Fibroblast of skin of back (primary cell): ENCODE measurements at regions not wholly inside any gene's neighbourhood (a gene's known extent, or its start where the extent isn't known, plus 50 kb on each side); places are given as distances from the start of the nearest gene placed in this dataset.

Experiments used
- DNase-seq: peaks from one replicate; pipeline ENCODE4 v3.0.0-alpha.2; 2013

DNA sequence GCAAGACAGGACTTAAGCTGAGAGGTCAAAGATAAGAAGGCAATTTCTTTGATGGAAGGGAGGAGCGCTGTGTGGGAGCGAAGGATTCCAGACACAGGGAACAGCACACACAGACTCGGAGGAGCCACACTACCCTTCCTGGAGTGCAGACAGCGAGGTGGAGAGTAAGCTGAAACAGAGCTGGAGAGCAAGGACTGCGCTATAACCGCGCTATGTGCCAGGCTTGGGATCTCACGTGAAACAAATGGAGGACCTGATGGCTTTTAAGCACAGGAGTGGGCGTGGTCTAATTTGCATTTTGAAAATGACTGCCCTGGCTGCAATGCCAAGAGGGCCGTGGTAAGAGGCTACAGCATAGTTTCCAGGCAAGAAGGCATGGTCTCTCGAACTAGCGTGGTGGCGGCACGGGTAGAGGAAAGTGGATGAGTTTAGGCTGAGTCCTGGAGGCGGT lies 113.9 kb upstream of the SORBS2 start:
- no peak for DNase-seq

DNA sequence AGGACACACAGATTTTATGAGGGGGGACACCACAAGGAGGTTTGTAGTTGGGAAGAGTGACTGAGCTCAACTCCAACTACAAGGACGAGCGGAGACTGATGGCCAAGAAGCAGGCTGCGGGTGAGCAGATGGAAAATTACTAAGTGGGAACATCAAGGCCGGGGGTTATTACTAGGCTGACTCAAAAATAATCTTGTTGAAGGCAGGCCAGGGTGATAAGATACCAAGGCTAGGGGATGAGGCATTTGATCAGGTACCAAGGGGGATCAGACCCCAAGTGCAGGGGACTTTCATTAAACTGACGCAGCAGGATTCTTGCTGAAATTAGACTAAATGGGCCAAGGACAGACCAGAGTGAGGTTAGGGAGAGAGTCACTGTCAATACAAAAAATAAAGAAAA lies 119.4 kb upstream of the SORBS2 start:
- DNase-seq: no peak

DNA sequence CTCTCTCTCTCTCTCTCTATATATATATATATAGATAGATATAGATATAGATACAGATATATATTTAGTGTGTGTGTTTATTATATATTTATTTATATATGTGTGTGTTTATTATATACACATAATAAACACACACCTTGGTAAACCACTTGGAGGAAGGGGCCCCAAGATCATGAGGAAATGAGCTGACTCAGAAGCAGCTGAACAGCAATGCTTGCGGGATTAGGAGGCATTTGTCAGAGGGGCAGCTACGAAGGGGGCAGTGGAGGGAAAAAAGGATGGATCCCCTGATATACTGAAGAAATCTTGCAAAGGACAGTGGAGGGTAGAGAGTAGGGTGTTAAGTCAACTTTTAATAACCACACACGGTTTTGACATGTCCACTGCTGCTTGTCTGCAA lies 120.0 kb upstream of the SORBS2 start:
- peak; percentile 24 for DNase-seq

DNA sequence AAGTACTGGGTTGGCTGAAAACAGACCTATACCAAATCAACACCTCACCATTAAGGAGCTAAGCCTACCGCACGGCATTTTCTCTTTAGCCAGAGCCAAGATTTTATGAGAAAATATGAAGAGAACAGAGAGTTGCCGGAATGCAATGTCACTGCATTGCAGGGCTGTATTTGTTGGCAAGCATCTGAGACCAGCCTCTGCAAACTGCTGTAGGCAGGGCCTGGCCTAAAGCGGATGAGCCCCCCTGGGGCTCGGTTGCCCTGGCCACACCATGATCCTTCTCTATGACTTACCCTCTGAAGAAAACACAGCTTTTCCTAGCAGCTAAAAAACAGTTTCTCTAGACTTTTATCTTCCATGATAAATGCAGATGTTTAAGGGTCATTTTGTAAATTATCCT lies 120.5 kb upstream of the SORBS2 start:
- peak; percentile 93 for DNase-seq

DNA sequence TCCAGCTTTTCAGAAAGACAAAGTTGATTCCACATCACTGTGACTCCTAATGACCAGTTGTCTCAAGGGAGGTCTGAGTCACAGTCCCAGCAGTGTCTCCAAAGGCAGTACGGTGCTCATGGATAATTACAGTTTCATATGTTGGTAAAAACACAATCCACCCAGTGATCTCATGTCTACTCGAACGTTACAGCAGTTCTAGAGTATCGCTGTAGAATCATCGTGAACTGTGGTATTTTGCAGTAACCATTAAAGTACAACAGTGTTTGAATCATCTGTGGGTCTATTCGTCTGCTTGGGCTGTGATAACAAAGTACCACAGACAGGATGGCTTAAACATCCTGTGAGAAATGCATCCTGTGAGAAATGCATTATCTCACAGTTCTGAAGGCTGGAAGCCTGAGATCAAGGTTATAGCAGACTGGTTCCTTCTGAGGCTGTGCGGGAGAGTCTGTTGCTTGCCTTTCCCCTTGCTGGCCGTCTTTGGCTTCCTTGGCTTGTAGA lies 121.1 kb upstream of the SORBS2 start:
- DNase-seq: peak; percentile 99

DNA sequence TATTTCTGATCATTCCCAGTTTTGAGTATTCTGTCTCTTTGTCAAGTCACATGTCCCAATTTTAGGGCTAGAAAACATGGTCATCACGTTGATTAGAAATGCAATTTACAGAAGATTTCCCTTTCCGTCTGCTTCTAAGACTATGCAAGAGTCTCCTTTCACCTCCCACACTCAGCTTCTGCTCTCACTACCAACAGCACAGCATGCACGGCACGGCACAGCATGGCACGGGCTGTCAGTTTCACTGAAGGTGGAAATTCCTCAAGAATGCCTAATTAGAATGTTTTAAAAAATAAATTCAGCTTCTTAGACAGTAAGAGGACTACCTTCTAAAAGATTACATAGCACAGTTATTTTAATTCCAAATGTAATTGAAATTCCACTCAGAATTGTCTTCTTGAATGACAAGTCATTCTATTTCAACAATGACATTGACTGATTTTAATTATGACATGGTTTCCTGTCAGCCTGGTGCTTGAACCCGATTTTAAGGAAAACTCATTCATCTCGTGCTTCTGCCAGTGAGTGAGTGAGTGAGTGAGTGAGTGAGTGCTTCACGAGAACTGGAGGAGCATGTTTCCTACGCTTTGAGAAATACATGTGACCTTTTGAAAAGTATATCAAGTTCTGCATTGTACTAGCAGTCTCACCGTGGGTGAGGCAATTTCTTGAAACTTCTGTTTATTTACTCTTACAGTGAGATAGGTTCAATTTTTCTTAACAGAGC lies 124.8 kb upstream of the SORBS2 start:
- DNase-seq: no peak

DNA sequence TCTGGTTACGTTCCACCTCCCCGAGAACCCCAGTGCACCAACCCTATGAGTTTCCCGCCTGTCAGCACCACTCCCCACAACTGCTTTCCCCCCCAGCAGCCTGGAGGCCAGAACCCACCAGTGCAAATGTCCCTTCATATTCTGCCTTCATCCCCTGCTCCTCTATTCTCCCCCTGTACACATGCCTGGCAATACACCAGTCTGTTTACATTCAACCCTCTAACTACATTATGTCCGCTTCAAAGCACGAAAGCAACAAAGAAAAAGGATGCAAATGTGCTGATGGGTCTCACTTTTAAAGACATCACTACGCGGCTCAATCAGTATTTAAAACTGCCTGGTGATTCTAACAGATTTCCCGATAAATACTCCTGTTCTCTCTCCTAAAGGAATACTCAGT lies 126.7 kb upstream of the SORBS2 start:
- no peak for DNase-seq

DNA sequence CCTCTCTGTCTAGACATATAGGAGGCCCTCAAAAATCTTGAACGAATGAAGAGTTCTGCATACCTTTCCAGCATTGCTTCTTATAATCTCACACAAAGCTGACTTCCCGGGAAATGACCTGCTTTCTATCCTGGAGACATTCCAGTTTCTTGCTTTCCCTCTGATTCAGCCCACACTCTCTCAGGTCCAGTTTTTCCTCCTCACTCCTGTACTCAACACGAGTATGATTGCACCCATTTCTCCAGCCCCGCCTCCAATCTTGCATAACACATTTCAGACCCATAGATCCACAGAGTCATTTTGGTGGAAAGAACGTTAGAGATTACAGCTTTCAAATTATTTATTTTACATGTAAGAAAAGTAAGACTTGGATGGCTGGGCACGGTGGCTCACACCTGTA lies 127.5 kb upstream of the TLR3 start:
- DNase-seq: no peak

DNA sequence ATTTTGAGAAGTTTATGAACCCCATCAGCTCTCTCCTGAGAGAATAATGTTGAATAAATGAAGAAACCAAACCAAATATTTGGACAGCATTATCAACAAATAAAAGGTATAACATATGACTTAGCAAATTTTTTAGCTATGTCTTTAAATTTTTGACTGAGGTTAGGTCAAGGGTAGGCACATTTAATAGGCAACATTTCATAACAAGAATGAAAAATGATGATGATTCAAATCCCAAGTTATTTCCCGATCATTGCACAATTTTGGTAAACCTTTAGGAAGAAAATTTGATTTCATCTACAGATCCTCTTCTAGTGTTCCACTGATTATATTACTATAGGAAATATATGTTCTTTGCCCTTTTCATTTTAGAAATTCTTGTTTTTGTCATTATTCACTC lies 123.7 kb upstream of the TLR3 start:
- no peak for DNase-seq

DNA sequence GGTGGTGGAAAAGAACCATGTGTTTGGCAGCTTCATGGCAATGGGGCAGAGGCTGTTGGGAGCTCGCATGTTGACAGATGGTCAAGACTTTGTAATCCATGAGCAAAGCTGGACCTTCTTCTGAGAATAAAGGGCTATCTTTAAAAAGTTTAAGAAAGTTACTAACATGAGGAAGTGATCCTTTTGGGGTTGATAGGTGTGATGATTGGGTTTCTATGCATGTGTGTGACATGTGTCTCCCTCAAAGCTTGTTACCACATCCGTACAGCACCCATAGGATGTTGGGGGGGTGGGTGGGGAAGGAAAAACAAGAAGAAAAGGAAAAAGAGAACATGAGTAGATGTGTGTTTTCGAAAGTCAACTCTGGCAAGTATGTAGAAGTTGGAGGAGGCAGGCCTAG lies 123.0 kb upstream of the TLR3 start:
- DNase-seq: no peak

DNA sequence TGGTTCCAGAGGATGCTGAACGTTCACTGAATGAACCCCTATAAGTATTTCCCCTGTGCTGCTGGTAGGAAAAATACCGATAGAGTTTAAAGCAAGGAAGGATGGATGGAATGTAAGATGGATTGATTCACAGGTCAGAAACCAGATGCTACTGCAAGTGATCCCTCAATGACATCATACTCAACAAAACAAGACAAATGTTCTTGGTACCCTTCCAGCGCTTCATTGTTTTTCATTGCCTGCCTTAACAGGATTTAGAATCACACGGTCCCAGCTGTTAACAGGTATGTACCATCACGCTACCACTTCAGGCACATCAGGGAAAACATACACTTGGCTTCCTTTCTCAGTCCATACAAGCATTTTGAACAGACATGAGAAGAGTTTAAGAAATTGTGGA lies 118.1 kb upstream of the TLR3 start:
- DNase-seq: no peak

DNA sequence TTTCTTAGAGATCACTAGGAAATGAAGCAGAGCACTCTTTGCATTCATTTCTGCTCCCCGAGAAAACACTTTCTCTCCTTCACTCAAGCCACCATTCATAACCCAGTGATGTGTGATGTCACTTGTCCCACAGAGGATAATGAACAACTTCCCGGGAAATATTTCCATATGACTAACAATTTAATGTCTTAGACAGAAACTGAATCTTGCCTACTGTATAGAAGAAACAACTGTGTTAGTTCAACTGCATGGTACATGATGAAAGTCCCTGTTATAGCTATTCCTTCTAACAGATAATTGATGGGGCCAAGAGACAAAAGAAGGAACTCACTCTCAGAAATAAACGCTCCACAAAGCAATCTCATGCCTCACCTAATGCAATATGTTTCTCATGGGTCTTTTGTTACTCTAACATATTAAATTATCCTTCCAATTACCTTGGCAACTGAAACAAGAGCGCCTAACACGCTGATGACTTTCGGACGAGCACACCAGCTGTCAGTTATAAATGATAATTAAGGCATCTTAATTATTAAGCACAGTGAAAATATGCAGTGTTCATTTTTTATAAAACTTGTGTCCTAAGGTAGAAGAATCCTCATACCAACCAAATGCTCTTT lies 113.7 kb upstream of the TLR3 start:
- no peak for DNase-seq

DNA sequence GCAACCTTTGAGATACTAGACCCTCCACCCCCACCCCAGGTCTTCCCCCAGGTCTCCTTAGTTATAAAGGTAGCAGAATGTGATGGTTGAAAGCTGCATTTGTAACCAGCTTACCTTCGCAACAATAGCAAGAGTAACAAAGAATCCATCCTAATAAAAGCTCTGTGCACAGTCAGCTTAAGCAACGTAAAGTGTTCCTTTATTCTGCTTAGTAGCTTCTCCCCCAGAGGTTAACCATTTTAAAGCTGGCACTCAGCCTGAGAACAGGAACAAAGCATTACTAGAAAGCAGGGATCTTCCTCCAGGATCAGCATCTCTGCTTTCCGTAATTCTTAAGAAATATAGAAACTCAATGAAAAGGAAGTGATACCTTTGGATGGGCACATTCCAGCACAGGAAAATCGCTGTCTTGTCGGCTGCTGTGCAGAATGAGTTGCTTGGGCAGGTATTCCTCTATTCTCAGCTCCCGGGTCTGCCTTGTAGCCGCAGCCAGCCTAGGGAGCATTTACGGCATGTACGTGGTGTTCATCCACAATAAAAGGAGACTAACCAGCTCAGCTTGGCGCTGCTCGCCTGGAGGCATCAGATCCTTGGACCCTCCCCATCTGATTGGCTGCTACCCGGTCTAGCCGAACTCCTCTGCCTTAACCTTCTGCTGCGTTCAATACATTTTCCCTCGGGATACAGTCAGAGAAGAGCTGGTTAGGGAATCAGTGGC lies 113.0 kb upstream of the TLR3 start:
- DNase-seq: no peak

DNA sequence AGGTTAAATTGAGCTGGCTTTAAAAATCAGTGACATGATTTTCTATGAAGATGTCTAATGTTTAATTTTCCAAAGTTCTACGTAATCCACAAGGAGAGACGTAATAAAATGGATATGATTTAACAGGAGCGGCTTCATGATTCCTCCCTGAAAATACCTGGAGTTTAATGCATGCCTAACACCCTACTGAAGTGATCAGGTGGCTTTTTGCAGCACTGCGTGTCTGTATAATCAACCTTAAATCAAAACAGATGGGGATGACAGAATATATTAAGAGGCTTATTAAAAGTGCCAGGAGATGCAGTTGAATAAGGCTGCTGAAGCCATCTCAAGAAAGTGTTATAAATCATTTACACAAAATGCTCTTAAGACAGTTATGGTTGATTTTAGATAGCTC lies 112.4 kb upstream of the TLR3 start:
- no peak for DNase-seq

DNA sequence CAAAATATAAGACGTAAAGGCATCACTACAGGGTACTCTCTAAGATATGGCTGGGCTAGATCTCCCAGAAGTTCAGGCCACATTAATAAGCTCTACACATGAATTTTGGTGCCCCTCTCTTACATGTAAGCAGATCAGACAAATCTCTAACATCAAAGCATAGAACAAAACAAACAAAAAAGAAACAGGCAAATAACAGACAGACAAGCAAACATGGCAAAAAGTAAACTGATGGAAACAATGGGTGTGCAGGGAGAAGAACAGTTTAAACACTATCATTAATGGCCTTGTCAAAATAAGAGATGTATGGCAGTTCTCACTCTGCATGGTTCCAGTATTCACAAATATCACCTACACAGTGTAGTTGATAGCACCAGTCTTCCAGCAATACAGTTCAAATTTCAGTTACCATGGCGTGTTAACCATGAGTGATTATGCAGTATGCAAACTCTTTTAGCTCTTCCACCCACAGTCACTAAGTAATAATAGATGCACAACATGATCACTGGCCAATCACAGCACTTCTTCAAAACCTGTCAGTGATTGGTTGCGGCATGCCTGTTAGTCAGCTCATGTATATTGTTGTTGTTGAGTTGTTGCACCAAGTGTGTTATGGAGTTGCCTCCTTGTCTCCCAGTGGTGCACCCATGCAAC lies 110.7 kb upstream of the TLR3 start:
- DNase-seq: no peak

DNA sequence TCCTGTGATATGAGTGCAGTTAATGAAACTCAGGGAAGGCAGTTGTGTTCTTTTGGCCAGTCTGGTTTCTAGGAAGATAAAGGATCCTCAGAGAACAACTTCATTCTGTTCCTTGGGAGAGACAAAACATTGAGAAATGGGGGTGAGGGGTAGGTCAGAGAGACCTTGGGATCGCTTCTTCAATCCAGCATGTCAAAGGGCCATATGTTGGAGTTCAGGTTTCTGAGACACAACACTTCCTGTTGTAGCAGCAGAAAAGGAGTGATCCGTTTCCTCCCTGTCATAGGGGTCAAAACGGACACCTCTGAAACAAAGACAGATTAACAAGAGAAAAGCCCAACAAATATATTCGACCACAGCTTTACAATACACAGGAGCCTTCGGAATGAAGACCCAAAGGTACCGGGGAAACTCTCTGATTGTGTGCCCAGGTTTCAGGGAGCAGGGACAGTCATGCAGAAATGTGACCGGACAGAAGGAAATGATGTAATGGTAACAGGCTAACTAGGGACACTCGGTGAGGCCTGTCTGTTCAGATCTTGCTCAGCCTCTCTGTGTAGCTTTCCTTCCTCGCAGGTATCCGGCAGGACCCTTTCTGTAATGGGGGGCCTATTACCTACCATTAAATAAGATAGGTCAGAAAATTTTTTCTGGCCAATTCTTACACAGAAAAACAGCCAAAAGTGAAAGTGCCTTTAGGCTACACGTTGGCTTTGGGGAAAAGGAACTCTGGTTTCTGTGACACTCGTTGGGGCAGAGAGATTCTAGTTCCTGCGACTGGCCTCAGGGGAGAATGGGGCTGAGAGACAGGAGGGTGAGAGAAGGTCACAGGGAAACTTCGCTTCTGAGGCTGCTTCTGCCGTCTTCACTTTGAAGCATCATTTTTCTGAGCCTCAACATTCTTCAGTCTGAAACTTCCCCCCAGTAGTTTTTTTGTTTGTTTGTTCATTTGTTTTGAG lies 103.3 kb upstream of the TLR3 start:
- DNase-seq: no peak

DNA sequence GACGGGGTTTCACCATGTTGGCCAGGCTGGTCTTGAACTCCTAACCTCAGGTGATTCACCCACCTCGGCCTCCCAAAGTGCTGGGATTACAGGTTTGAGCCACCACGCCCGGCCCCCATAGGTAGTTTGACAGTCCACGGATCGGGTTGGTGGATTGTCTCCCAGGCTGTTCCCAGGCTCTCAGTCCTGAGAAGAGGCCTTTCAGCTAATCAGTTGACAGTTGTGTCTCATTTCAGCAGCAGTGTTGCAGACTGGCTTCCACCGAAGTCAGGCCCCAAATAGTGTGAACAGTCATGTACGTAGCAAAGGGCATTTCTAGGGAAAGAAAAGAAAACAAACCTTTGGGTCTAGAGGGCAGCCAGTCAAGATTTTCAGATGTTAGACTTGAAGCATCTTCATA lies 102.4 kb upstream of the TLR3 start:
- no peak for DNase-seq

DNA sequence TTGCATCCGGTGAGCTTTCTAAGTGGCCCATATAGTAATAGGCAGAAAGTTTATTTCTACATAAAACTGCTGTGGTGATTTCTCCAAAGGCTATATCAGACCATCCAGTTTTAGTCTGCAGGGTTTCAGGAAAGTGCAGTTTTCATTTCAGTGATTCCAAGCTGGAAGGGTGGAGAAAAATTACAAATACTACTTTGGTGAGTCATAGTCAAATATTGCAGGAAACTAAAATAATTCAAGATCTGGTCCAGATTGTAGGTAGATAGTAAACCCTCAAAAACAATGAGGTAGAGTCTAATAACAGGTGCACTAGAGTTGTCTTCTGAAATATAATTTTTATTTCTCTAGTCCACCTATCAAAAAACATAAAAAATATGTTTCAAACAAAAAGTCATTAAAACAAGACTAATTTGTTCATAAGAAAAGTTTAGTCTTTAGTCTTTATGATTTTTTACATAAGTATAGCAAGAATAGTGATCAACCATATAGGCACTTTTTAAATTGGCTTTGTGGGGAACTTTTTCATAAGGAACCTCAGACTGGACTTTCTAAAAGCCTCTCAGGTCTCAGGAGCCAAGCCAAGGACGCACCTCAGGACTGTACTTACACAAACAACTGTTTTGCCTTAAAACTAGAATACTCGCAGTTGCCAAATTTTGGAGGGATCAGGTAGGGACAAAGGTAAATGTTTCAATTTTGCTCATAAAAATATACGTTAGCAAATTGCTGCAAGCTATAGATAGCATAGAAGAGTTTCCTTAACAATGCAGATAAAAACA lies 101.8 kb upstream of the TLR3 start:
- peak; percentile 35 for DNase-seq

DNA sequence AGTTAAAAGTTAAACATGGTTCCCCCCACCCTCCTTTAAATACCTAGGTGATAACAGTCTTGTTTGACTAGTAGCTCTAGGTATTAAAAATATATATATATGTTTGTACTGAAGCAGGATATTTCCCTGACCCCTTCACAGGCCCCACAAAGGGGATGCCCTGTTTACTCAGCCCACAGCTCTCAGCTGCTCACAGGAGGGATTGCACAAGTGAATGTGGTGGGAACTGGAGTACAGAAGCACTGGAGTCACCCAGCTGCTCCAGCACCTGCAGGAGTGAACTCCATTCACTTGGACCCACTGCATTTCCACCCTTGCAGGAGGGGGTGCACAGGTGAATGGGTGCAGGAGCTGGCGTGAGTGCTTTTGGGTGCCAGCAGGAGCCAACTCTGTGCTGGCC lies 99.3 kb upstream of the TLR3 start:
- DNase-seq: no peak

DNA sequence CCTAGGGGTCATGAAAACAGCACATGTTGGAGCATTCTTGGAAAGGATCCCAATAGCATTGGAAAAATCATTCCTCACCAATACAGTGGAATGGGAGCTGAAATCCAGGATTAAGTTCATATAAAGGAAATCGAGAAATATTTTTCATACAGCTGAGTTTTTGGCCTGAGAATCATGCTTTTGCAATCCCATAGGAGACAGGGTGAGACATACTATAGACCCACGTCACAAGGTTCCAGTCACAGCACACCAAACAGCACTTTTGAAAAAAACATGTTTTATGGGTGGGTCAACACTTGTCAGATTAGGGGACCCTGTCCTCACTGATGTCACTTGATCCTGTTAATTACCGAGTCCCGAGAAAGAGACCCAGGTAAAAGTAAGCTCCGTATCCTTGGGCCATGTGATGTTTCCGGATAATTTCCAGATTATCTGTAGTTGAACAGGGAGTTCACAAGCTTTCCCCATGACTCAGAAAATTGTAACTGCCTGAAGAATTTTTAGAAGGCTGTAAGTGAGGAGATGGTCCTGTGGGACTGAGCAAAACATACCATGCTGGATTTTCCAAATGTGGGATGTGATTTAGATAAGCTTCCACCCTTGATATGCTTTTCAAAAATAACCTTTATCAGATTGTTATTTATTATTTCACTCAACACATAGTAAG lies 80.9 kb upstream of the TLR3 start:
- peak; percentile 82 for DNase-seq

DNA sequence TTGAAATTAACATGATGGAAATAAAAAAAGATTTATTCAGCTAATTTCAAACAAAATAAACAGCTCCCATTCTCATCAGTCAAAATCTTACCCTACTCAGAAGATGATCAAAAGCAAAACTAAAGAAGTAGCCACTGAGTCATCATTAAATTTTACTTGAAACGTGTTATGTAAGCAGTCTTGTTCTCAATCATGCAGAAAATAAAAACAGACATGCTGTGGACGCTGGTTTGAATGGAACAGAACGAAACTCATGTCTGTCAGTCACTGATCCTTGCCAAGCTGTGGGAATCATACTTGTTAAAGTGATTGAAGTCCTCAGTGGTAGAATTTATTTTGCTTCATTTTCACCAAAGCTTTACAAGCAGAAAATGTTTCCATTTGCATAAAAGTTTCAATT lies 77.2 kb upstream of the TLR3 start:
- DNase-seq: no peak
